CD14-positive monocyte (primary cell): ENCODE measurements at regions not wholly inside any gene's neighbourhood (a gene's known extent, or its start where the extent isn't known, plus 50 kb on each side); places are given as distances from the start of the nearest gene placed in this dataset.

ENCODE experiments used
- DNase-seq, 3 donors: peaks; one replicate each; pipeline ENCODE4 v3.0.0-alpha.2; 2011 to 2022
- H2AFZ ChIP-seq: 2 replicates; pipeline ENCODE4 v1.6.0; 2012; ENCODE audit warnings: mild to moderate bottlenecking, low read depth, low read length, inconsistent platforms; ENCODE audit not compliant: insufficient read depth, poor library complexity, severe bottlenecking
- H3K27ac ChIP-seq, 2 donors: 1 replicate in 1 of 2; 2 replicates in 1 of 2; pipeline ENCODE4 v1.5.1; 2012 to 2013; ENCODE audit warnings: low read length in 2 of 2, control low read depth in 1 of 2, inconsistent platforms in 1 of 2, low read depth in 1 of 2, mild to moderate bottlenecking in 1 of 2
- H3K27me3 ChIP-seq, 2 donors: one replicate each; pipeline versions ENCODE4 v1.6.0 to v1.6.1; 2011 to 2013; ENCODE audit warnings: low read length in 2 of 2; ENCODE audit not compliant: control insufficient read depth in 2 of 2, insufficient read depth in 2 of 2
- H3K36me3 ChIP-seq, 2 donors: replicated peaks in 1 of 2; 1 replicate in 1 of 2; 2 replicates in 1 of 2; pipeline versions ENCODE4 v1.5.1 to v1.6.1; 2012 to 2013; ENCODE audit warnings: low read length in 2 of 2, control low read depth in 1 of 2, inconsistent platforms in 1 of 2, mild to moderate bottlenecking in 1 of 2; ENCODE audit not compliant: insufficient read depth in 2 of 2, control insufficient read depth in 1 of 2
- H3K4me1 ChIP-seq, 2 donors: 1 replicate in 1 of 2; 2 replicates in 1 of 2; pipeline versions ENCODE4 v1.5.1 to v1.6.1; 2012 to 2013; ENCODE audit warnings: low read length in 2 of 2, control low read depth in 1 of 2, inconsistent platforms in 1 of 2, mild to moderate bottlenecking in 1 of 2, moderate library complexity in 1 of 2; ENCODE audit not compliant: insufficient read depth in 2 of 2, control insufficient read depth in 1 of 2
- H3K4me2 ChIP-seq: replicated peaks from 2 replicates; pipeline ENCODE3; 2012; ENCODE audit warnings: low read length, moderate library complexity, mild to moderate bottlenecking; ENCODE audit not compliant: poor library complexity, severe bottlenecking; ENCODE audit errors: extremely low read depth
- H3K4me3 ChIP-seq, 3 experiments: fragments of 200-600 bp in 1 of 3; sonication (generic) in 1 of 3; replicated peaks in 1 of 3; 1 replicate in 2 of 3; 2 replicates in 1 of 3; pipeline ENCODE4 v1.5.1; 2011 to 2013; ENCODE audit warnings: low read length in 3 of 3, mild to moderate bottlenecking in 3 of 3, control low read depth in 2 of 3, low read depth in 2 of 3, inconsistent platforms in 1 of 3, moderate library complexity in 1 of 3
- H3K79me2 ChIP-seq: 2 replicates; pipeline ENCODE4 v1.6.0; 2012; ENCODE audit warnings: mild to moderate bottlenecking, control low read depth, inconsistent platforms, low read length, moderate library complexity; ENCODE audit not compliant: insufficient read depth
- H3K9ac ChIP-seq: 2 replicates; pipeline ENCODE4 v1.6.0; 2017; ENCODE audit warnings: low read length, mild to moderate bottlenecking; ENCODE audit not compliant: insufficient read depth, poor library complexity, severe bottlenecking
- H3K9me3 ChIP-seq, 2 donors: replicated peaks in 1 of 2; 1 replicate in 1 of 2; 2 replicates in 1 of 2; pipeline versions ENCODE4 v1.5.1 to v1.6.1; 2012 to 2013; ENCODE audit warnings: low read length in 2 of 2, control low read depth in 1 of 2; ENCODE audit not compliant: control insufficient read depth in 1 of 2, insufficient read depth in 1 of 2
- H4K20me1 ChIP-seq: 2 replicates; pipeline ENCODE4 v1.6.0; 2012; ENCODE audit warnings: mild to moderate bottlenecking, low read length, control low read depth, moderate library complexity; ENCODE audit not compliant: insufficient read depth
- H3K27ac Mint-ChIP-seq, 7 donors: one replicate each; pipeline ENCODE4 v1.8.0; 2020; ENCODE audit warnings: mild to moderate bottlenecking in 7 of 7, mixed read lengths in 7 of 7, moderate library complexity in 6 of 7, inconsistent platforms in 2 of 7
- H3K27me3 Mint-ChIP-seq, 3 donors: one replicate each; pipeline ENCODE4 v1.8.0; 2021 to 2022; ENCODE audit warnings: low read depth in 3 of 3, mild to moderate bottlenecking in 3 of 3, mixed read lengths in 3 of 3, moderate library complexity in 3 of 3, inconsistent platforms in 1 of 3
- H3K36me3 Mint-ChIP-seq, 2 donors: one replicate each; pipeline ENCODE4 v1.8.0; 2020; ENCODE audit warnings: mixed read lengths in 2 of 2, inconsistent platforms in 1 of 2, mild to moderate bottlenecking in 1 of 2
- H3K4me1 Mint-ChIP-seq: one replicate; pipeline ENCODE4 v1.8.0; 2020; ENCODE audit warnings: mild to moderate bottlenecking, mixed read lengths
- H3K4me3 Mint-ChIP-seq, 2 donors: one replicate each; pipeline ENCODE4 v1.8.0; 2020; ENCODE audit warnings: mild to moderate bottlenecking in 2 of 2, mixed read lengths in 2 of 2, moderate library complexity in 1 of 2
- H3K9me3 Mint-ChIP-seq, 7 donors: one replicate each; pipeline ENCODE4 v1.8.0; 2020 to 2022; ENCODE audit warnings: mixed read lengths in 7 of 7, mild to moderate bottlenecking in 6 of 7, moderate library complexity in 6 of 7, inconsistent platforms in 2 of 7
- CTCF ChIP-seq: fragments of 200-600 bp; IDR thresholded peaks from one replicate; pipeline ENCODE4 v1.8.0; 2022; ENCODE audit warnings: antibody characterized with exemption, mild to moderate bottlenecking
- WGBS: methylation state at CpG from one replicate; pipeline ENCODE4 v1.1.5; 2013; ENCODE audit warnings: missing lambda C conversion rate; ENCODE audit not compliant: insufficient coverage; 5-methylcytosine and 5-hydroxymethylcytosine counted together
- intact Hi-C, 2 donors: fragments of 100-400 bp; cut with micrococcal nuclease; formaldehyde crosslinking; loops; one replicate each; pipeline versions ENCODE4 v1.15.0 to v1.15.1; 2023

- Histone ChIP-seq H3K4me1 (no peaks in the 10 kb centered on the region), H3K27me3 (no peaks in the 10 kb centered on the region), H3K79me2 (no peaks in the 10 kb centered on the region), H3K9ac (no peak overlapping the region), H3K4me3 (no peak overlapping the region), H3K27ac (no peak overlapping the region), H4K20me1 (no peaks in the 10 kb centered on the region), H2AFZ (no peak overlapping the region), H3K9me3 (no peaks in the 10 kb centered on the region), H3K36me3 (no peaks in the 10 kb centered on the region), H3K4me2 (no peak overlapping the region)
- Mint-ChIP-seq H3K4me3 (no peak overlapping the region), H3K36me3 (no peaks in the 10 kb centered on the region), H3K9me3 (peaks cover 0 to 2% (median 0%) of the 10 kb centered on the region in 7 donors), H3K27ac (no peak overlapping the region), H3K27me3 (no peaks in the 10 kb centered on the region), H3K4me1 (no peaks in the 10 kb centered on the region)
- no CpG with 5 or more reads among the region's 6 CpGs for WGBS
- DNase-seq = no peak
- TF ChIP-seq CTCF = no peak
- intact Hi-C loops = no loop called here
These were observed 929.1 kb downstream of the STIM2 start for GRCh38 chr4:27789773-27790172.

- no peak overlapping the region for H3K27ac ChIP-seq
- H3K4me2 ChIP-seq = no peak overlapping the region
- no peaks in the 10 kb centered on the region for H3K9me3 ChIP-seq
- H3K4me3 ChIP-seq = no peak overlapping the region
- no peaks in the 10 kb centered on the region for H3K27me3 ChIP-seq
- H3K9ac ChIP-seq = no peak overlapping the region
- intact Hi-C loops = no loop called here
- no peaks in the 10 kb centered on the region for H3K4me1 Mint-ChIP-seq
- H3K27ac Mint-ChIP-seq = no peak overlapping the region
- DNase-seq = no peak
- TF ChIP-seq CTCF = no peak
- no peaks in the 10 kb centered on the region for H4K20me1 ChIP-seq
- H3K27me3 Mint-ChIP-seq = no peaks in the 10 kb centered on the region
- H3K36me3 Mint-ChIP-seq = no peaks in the 10 kb centered on the region
- no peaks in the 10 kb centered on the region for H3K36me3 ChIP-seq
- no peak overlapping the region for H2AFZ ChIP-seq
- H3K9me3 Mint-ChIP-seq = peaks cover 0 to 2% (median 1%) of the 10 kb centered on the region in 7 donors
- H3K4me1 ChIP-seq = no peaks in the 10 kb centered on the region
- WGBS = 84% methylated on average over 2 of the region's 5 CpGs
- no peaks in the 10 kb centered on the region for H3K79me2 ChIP-seq
- no peak overlapping the region for H3K4me3 Mint-ChIP-seq
These were observed 930.3 kb downstream of the STIM2 start for GRCh38 chr4:27790911-27791310.
